HG02678 (cell line): ENCODE measurements at regions not wholly inside any gene's neighbourhood (a gene's known extent, or its start where the extent isn't known, plus 50 kb on each side); places are given as distances from the start of the nearest gene placed in this dataset.

Source experiments
- ATAC-seq: cut with Tn5 transposase; IDR thresholded peaks from one replicate; pipeline ENCODE4 v1.9.1; 2021; ENCODE audit warnings: mild to moderate bottlenecking, moderate library complexity; ENCODE audit not compliant: unreplicated experiment

DNA sequence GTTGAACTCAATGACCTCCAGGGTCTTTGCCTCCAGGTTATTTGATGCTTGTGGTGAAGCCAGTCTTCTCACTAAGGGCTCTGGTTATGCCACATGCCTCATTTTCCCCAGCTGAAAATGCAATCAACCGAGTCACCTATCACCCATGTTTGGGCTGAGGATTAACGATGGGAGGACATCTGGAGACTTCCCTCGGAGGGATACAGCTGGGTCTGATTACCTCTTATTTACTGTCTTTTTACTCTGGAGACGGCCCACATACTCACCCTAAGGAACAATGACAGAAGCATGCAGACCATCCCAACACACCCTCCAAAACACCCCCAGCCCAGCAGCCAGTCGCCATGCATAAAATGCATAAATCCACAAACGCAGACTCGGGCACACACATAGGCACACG is 187.4 kb downstream of the OPA1 start:
- no peak for ATAC-seq

DNA sequence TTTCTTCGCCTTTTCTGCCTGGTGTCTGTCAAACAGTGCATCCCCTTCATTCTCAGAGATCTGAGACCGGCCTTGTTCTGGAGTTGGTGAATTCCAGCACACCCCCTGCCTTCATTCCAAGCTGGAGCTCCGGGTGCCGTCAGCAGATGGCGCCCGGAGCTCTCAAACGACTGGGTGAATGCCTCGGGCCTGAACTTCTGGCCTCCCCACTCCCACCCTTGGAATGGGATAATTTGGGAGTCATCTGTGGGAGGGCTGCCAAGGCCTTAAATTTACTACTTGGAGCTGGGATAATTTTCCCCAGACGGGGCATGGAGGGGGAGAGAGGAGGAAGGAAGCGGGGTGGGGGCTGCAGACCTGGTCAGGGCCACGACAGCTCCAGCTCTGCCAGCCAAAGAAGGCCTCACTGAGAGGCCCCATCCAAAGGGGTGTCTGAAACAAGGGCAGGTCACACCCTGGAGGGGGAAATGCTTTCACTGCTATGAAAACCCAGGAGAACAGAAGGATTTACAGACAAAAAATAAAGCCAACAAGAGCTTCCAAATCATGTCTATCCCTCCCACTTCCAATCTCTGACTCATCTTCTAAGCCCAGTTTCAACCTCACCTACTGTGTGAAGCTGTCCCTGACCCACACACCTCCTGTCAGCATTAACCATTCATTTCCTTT is 187.9 kb downstream of the OPA1 start:
- ATAC-seq: no peak

DNA sequence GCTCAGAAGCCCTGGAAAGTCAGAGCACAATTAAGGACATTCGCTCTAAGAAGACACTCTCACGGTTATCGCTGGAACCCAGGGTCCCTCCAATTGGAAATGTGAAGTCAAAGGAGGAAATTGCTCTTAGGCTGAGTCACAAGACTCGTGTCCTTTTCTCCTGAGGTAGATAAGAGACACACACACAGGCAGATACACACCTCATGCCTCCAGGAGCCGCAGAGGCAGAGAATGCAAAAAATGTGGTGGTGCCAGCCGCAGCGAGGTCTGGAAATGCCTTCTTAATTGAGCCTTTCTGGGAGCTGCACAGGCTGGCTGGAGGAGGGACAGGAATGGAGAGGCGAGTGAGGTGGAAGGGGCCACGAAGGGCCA is 189.3 kb downstream of the OPA1 start:
- ATAC-seq: no peak

DNA sequence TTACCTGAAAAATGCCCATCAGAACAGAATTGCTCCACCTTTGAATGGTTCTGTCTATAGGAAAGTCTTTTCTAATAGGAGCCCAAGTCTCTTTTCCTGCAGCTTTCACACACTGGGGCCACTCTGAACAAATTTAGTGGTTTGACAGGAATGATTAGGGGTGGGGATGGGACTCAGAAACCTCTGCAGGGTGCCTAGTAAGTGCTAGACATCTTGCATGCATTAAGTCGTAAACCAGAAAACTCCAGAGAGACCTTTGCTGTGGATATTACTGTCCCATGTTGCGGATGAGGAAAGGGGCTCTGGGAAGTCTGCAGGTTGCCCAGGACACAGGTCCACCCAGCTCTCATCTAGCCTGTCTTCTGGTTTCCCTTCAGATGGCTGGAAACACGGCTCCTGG is 189.7 kb downstream of the OPA1 start:
- ATAC-seq: no peak

DNA sequence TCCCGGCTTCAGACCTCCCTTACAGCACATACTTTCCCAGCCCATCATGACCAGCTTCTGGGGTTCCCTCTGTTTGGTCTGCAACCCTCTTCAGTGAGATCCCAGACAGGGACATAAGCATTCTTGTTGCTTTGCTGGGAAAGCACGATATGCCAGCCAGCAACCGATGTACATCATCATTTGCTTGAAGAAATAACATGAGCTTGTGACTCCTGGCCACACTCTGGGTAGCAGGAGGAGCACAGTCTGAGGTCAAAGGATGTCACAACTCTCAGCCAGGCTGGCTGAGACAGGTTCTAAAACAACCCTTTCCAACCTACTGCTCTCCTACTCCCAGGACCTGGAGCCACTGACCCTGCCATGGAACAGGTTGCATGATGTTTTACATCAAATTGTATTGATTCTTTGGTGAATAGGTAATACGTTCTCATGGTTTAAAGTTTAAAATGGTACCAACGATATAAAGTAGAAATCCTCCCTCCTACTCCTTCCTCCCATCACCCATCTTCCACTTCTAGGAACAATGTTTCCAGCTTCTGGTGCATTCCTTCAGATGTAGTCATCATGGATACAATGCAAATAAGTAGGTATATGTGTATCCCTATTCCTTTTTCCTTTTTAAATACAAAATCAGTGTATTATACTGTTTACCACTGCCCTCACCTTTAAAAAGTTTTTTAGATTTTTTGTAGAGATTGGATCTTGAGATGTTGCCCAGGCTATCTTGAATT is 190.3 kb downstream of the OPA1 start:
- ATAC-seq: no peak

DNA sequence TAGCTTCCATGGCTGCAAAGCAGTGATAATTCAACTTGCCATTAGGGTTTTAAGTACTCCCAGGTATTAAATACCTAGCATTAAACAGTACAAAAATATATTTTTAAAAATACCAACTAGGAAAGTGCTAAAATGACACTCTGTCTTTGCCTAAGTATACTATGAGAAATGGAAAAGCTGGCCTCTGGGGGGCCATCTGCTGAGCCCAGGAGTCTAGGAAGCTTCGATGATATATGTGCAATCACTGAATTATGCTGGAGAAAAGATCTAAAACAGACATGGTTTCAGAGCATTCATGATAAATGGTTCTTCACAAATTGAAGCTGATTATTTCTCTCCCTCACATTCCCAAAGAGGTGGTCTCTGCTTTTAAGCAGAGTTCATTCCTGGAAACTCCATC is 191.8 kb downstream of the OPA1 start:
- ATAC-seq: no peak

DNA sequence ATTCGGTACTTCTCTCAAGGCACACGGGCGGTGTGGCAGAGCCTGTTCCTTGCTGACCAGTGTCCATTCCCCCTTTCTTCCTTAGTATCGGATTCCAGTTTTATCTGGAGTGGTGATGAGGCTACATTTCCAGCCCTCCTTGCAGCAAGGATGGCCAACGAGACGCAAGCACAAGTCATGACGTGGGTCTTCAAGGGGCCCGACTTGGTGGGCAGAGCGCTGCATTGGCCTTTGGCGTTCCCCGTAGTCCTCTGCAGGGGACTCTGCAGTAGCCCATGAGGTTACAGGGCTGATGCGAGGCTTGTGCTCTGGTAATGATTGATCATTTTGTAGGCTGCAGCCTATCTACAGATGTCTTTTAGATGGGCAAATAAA is 194.5 kb downstream of the OPA1 start:
- no peak for ATAC-seq

DNA sequence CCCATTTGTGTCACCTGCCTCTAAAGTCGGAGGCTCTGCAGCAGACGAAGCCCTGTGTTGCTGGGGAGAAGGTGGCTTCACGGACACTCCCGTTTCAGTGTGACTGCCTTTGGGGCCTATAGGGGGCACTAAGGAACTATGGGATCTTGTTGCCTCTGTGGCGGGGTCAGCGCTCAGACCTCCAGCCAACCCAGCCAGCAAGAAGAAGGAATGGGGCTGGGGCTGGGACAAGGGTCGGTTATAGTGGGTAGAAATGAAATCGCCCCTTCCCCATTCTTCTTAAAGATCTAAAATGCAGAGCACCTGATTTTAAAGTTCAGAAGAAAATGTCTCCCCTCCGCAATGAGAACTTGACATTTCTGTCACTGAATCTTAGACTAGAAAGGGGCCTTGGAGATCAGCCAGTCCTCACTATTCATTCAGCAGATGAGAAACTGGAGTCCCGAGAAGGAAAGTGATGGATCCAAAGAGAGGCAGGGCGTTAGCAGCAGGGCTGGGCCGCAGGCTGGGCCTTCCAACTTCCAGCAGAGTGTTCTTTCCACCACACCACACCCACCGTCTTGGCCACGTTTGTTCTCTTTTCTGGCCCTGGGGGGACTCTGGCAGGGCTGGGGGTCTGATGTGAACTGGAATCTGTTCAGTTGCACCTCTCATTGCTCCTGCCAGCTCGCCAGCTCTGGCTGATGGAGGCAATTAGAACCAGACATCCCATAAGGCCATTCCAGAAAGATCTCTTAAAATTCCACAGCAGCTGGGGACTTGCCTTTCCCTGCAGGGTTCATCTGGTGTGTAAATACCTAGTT is 195.4 kb downstream of the OPA1 start:
- peak; percentile 85 for ATAC-seq

DNA sequence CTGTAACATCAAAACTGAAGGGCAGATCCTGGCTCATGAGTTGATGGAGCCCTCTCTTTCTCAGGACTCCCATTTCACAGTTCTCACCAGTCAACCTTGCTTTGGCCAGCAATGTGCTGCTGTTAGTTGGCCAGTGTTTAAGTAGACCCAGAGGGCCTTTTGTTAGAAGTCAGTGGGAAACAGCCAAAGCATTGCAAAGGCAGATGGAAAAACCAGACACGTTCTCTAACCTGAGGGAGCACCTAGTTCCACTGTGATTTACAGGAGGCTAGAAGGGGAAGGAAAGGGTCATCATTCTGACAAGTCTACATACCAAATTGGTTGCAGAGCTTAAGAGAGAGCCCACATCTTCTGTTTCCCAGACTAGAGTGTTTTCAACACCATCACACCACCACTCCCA is 196.4 kb downstream of the OPA1 start:
- no peak for ATAC-seq

DNA sequence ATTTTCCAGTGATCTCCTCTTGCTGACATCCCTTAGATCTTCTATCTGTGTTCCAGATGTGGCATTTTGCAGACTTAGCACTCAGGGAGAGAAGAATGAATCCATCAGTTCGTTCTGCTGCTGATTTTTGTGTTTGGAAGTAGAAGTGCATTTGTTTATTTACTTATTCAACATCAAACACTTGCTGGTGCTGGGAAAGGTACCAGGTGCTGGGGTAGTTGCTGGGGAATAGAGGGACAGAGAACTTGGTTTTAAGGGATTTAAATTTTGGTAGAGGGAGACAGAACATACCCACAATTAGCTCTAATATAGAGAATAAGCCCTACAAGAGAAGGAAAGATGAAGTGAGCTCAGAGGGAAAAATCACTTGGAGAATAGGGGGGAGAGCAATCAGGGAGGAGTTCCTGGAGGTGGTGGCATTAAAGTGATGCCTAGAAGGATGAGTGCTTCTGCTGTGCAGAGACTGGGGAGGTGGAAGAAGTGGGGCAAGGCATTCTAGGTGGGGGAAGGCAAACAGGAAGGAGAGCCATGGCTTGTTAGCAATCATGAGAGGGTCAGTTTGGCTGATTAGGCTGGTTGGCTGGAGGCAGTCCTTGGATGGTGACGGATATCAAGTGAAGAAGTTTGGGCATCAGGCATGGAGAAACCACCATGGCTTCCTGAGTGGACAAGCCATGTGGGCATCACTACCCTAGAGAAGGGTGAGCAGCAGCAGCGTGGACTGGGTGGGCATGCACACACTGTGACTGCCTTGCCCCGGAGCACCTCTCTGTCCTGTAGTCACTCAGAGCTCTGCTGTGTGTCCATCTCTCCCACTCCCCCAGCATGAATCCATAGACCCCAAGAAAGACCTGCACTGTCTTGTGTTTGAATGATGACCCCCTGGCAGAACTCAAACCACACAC is 197.3 kb downstream of the OPA1 start:
- ATAC-seq: no peak

DNA sequence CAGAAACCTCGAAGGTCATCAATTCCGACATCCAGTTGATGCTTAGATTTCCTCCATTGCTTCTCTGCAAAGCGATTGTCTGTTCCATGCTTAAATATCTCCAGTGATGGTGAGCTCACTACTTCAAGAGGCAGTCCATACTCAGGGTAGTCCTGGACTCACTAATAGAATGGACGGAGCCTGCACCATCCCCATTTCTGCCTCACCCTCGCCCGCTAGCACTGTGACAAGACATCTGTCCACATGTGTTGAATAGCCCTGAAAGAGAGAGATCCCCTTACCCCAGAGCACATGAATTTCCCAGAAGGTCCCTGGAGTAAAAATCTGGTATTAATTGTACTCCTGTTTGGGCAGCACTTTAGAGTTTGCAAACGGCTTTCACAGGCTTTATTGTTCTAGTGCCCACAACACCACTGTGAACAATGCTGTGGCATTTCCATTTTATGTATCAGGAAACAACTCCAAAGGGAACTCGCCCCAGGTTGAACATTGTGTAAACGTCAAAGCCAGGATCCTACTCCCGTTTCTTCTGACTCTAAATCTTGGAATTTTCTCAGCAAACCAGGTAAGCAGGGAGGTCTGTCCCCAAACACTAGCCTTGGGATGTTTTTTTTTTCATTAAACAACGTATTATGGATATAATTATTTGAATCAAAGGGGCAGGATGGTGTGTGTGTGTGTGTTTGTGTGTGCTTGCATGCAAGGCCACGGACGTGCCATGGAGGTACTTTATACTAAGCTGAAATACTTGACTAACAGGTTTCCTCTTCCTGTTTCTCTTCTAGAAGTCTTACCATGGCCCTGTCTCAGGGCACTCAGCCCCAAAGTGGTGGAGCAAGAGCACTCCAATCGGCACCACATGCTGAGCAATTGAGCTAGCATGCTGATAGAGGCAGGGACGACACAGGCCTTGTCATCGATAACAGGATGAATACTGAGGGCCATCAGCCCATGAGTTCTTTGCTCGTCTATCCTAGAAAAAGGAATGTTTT is 198.3 kb downstream of the OPA1 start:
- ATAC-seq: no peak

DNA sequence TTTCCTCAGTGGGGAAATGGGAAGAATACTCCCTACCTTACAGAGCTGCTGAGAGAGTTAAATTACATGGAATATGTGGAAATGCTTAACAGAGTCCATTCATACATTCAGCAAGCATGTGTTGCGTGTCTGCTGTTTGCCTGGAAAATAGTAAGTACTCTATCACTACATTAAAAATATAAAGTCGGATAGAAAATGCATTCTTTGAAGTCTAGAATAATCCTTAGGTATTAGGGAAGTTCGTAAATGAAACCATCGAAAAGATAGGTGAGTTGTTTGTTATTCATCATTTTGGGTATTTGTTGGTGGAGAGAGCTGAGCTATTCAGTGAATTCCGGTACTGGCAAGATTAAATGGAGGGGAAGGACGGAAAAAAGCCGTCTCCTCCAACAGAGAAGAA is 200.1 kb downstream of the OPA1 start:
- no peak for ATAC-seq

DNA sequence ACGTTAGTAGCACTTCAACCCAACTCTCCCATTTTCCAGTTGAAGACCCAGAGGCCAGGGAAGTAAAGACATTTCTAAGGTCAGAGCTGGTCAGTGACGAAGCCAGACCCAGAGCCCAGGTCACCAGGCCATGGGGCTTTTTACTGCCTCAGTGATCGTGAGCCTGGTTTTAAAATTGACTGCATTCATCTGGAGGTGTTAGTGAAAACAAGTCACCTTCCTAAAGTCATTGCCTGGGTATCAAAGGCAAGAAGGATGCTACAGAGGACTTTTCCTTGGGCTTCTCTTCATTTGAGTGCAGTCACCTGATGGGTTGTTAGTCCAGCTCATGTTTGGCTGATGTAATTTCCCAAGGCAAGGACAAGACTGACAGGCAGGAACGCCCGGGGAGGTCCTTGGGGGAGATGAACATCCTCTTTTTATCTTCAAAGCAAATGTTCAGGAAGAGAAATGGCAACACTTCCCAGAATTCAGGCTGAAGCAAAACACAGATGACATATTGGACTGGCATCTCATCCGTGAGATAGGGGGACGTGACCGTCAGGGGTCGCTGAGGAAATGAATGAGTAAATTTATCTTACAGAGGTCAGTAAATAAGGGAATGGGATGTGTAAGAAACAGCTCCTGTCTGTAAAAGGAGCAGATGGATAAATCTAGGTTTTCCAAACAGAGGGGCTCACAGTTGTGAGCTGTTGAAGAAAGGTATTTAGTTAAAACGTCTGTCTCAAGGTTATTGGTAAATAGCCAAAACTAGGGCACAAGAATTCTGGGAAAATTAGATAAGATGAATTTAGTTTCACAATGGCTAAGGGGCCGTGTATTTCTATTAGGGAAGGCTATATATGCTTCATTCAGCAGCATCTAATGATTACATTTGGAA is 201.2 kb downstream of the OPA1 start:
- no peak for ATAC-seq

DNA sequence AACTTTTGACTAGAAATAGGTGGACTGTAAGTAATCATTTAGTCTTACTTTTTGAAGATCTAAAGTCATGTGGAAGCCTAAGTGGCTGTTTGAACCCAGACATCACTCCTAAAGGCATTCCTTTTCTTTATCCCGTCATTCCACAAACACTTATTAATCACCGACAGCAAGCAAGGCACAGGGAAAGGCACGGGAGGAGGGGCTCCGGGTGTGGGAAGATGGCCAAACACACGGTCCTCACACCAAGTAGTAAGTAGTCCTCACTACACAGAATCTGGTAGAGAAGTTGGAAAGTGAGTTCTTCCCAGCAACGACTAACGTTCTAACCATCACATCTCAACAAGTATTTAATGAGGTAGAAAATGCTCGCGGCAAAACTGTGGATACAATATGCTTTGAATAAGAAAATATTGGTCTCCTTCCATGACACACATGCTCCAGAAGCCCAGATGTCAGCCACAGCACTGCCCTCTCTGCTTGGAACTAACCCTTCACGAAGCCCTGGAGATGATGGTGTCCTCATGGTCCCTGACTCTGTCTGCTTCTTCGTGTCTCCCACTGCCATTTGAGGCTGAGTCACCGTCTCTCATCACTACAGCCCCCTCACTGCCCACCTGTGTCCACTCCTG is 202.2 kb downstream of the OPA1 start:
- no peak for ATAC-seq

DNA sequence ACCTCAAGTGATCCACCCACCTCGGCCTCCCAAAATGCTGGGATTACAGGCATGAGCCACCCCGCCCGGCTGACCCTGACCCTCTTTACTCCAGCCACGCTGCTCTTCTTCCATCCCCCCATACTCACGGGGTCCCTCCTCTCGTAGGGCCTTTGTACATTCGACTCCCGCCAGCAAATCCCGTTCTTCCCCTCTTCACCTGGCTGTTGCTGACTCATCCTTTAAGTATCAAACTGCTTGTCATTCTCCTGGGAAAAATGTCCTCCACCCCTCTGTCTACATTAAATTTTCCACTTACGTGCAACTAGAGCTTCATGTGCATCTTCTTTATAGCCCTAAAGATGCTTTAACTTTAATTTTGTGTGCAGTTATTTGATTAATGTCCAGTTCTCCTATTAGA is 203.1 kb downstream of the OPA1 start:
- no peak for ATAC-seq

DNA sequence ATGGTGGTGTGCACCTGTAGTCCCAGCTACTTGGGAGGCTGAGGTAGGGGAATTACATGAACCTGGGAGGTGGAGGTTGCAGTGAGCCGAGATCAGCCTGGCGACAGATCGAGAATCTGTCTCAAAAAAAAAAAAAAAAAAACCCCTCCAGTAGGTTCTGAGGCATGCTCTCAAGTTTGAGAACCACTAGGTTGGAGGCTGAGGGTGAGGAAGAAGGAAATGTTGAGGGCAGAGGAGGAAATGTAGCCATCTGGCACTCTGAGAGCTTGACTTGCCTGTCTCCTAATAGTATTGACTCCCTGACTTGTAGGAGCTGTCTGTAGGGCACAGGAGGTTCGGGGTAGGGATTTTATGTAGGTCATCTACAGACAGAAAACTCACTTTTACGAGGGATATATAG is 204.6 kb downstream of the OPA1 start:
- ATAC-seq: no peak

DNA sequence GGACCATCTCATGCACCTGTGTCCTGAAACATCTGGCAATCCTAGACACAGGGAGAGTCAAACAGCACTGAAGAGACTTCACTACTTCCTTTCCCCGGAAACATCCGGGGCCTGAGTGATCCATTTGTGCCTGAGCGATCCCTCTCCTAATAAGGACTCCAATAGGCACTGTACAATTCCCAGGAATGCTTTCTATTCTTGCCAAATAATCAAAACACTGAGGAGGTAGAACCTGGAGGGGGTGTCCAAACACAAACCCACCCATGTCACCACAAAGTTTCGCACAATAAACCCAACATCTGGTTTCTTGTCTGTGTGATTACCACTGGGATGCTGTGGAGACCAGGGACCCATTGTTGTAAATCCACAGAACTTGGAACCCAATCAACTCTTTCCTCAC is 205.0 kb downstream of the OPA1 start:
- no peak for ATAC-seq
